Fibroblast of skin of scalp (primary cell): ENCODE measurements at regions not wholly inside any gene's neighbourhood (a gene's known extent, or its start where the extent isn't known, plus 50 kb on each side); places are given as distances from the start of the nearest gene placed in this dataset.
"Not testable (repeated sequence)": the region's sequence is repeated elsewhere in the genome, so short reads cannot be mapped to it uniquely, and the experiment has no call there.

ENCODE experiments used
- DNase-seq: peaks from one replicate; pipeline ENCODE4 v3.0.0-alpha.2; 2013

GRCh38 chr3:27629366-27629765 lies 92.8 kb downstream of the EOMES start:
- DNase-seq, result no peak

GRCh38 chr3:27628026-27628750 lies 93.9 kb downstream of the EOMES start:
- peak; percentile 67 for DNase-seq

GRCh38 chr3:27626596-27627118 lies 95.5 kb downstream of the EOMES start:
- no peak for DNase-seq

DNA sequence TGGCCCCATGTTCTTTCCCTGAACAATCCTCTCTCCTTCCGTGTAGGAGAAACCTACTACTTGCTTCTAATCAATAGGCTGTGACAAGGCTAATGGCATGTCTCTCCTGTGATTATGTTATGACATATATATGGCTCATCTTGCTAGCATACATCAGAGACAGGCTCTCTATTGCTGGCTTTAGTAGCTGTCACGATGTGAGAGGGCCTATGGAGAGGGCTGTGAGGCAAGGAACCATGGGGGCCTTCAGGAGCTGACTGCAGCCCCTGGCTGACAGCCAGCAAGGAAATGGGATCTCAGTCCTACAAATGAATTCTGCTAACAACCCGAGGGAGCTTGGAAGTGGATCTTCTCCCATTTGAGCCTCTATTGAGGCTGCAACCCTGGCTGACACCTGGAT lies 96.3 kb downstream of the EOMES start:
- peak; percentile 48 for DNase-seq

DNA sequence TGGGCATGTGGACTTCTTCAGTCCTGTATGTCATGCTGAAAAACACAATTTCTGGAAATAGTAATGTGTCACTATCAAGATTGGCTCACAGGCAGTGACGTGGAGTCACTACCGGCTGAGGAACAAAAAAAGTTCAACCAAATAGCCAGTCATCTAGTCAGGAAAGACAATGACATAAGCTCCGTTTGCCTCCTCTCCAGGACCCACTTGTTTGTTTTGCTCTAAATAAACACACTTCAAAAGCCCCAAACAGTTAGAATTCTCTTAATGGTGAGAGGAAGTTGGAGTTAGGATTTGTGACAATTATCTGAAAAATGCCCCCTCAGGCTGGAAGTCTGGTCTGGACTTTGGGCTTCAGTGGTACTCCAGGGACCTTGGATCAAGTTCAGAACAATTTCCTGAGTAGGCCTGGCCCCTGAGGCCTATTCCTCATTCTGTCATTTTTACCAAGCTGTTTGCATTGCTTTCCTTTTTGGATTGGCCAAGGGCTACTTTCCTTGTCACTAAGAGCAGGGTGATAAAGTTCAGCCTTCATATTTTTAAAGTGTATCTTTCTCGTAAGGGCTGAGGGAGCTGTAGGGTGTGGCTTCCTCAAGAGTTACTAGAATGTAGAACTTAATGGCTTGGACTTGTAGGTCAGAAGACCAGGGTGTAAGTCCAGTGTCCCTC lies 98.9 kb downstream of the EOMES start:
- DNase-seq, result peak; percentile 33

DNA sequence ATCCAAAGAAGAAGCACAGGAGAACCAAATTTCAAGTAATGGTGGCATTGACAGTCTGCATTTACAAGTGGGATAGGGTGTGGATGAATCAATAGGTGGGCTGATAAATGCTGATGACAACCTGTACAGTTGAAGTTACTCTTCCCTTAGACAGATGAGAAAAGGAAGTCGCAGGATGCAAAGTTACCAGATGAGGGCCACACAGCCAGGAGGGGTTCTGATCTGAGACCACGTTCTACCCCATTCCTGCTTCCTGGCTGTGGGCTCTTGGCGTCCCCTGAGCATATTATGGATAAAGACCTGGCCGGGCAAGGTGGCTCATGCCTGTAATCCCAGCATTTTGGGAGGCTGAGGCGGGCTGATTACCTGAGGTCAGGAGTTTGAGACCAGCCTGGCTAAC lies 104.6 kb downstream of the EOMES start:
- no peak for DNase-seq

DNA sequence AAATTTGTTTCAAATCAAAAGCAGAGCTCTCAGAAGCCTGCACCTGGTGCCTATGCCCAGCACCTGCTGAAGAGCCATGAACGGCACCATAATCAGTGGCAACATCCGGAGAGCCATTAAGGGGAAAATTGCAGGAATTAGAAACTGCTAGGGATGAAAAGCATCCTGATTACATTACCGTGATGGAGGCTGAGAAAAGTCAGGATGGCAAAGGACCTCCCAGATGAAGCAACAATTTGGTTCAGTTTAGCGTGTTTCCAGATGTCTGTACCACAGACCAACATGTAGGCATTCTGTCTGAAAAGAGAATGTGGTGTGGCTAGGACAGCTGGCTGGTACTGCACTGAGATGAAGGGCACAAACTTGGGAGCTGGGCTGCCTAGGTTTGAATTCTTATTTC lies 106.1 kb downstream of the EOMES start:
- no peak for DNase-seq

GRCh38 chr3:27615555-27615954 lies 106.6 kb downstream of the EOMES start:
- DNase-seq, result no peak

GRCh38 chr3:27614592-27614991 lies 107.5 kb downstream of the EOMES start:
- DNase-seq, result no peak

DNA sequence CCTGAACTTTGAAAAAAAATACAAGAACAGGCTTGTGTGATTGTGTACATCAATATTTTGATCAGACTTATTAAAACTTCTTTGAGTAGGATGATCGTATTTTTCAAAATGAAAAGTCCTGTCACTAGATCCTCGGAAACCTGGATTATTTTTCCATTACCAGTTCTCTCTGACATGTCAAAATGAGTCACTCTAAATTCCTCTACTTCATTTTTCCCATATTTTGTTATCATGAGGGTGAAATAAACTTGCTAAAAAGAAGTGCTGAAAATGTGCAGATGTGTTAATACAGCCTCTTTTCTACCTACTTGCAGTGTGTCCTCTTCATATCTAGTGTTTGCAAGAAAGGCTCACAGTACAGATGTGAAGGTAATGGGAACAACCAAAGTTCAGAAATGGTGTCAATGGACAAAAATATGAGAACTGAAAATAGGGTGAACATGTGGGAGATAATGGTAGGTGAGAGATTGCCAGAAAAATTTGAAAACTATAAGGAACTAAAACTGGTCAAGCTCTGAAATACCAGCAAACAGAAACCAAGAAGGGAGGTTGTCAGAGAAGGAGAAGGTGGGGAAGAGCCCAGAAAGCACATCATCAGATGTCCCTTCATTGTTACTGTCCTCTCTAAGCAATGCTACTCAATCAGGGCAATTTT lies 108.2 kb downstream of the EOMES start:
- DNase-seq, result peak; percentile 78

GRCh38 chr3:27610800-27611525 lies 111.2 kb downstream of the EOMES start:
- DNase-seq, result no peak

DNA sequence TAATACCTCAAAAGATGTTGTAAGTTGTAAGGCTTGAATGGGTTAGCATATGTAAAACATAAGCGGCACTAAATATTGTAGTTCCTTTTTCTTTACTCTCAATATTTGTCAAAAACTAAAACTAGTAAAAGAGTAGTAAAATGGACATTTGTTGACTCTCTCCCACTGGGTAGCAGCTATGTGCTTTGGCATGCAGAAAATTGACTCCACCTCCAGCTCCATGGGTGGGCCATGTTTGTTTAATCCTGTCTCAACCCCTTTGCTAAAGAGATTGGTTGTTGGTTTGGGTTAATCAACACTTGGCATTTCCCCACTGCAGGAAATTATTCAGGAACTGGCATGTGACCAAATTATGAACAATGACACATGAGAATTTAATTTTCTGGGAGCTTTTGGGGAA lies 114.8 kb downstream of the EOMES start:
- peak; percentile 92 for DNase-seq

GRCh38 chr3:27606537-27606936 lies 115.6 kb downstream of the EOMES start:
- DNase-seq, result peak; percentile 80

- not testable (repeated sequence) for DNase-seq
These were observed 117.1 kb upstream of the SLC4A7 start for GRCh38 chr3:27601311-27601710.

GRCh38 chr3:27599741-27600140 lies 115.6 kb upstream of the SLC4A7 start:
- DNase-seq, result not testable (repeated sequence)

DNA sequence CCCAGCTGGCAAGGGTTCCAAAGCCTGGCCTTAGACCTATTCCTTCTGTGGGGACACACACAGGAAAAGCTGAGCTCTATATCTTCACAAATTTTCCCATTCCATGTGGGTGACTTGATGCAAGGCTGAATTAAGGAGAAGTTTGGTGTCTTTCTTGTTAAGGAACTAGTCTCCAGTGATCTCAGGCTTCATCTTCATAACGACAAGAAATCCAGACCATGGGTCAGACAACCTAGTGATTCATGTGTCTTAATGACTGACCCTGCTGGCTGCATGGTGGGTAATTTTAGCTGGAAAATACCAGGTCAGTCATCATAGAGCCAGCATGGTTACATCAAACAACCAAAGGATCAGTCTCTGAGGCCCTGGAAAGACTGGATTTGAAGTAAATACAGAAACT lies 112.7 kb upstream of the SLC4A7 start:
- DNase-seq, result peak; percentile 23

DNA sequence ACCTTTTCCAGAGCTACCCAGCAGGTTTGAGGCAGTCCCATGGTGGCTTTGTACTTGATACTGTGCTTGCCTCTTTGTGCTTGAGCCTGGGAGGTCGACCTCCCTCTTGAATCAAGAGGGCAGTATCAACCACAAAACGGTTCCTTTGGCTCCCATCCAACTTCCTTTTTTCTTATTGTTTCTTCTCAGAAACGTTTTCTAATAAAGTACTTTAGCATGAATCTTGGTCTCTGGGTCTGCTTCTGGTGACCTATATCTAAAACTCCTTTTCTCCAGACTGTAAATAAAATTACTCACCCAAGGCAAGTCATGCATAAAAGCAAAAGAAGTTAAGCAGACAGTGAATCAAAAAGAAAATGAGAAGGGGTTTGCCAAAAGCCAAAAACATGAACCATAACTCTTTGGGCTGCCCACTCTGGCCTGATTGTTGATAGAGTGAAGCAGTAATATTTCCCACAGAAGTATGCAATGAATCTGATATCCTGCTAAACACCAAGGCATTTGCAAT lies 112.2 kb upstream of the SLC4A7 start:
- peak; percentile 49 for DNase-seq

GRCh38 chr3:27594096-27594690 lies 110.0 kb upstream of the SLC4A7 start:
- no peak for DNase-seq

DNA sequence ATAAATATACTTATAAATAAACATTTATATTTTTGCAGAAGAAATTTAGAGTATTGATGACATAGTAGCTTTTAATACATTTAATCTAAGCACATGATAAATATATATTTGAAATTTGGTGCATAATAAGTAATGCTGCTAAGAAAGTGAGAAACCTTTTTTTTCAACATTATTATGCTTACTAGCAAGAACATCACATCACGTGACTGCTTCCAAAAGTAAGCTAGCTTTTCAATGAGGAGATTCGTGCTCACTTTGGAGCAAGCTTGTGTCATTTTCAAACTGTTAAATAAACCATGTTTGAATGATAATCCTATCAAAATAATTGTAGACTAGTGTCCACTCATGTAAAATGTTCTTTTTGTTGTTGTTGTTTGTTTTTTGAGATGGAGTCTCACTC lies 109.0 kb upstream of the SLC4A7 start:
- no peak for DNase-seq

- peak; percentile 17 for DNase-seq
These were observed 107.4 kb upstream of the SLC4A7 start for GRCh38 chr3:27591312-27592210.
